ENCODE measurements at regions not wholly inside any gene's neighbourhood (a gene's known extent, or its start where the extent isn't known, plus 50 kb on each side); places are given as distances from the start of the nearest gene placed in this dataset.

- H3K9me2 ChIP-seq (replicated peaks; ENCODE audit: low read length) = no peaks in the 10 kb centered on the region
- ChIA-PET CTCF (no interaction called here), POLR2A (ENCODE audit: unreplicated experiment) (no interaction called here)
- peaks cover 38% of the 10 kb centered on the region for H3K27me3 ChIP-seq (ENCODE audit: low read length)
- no peaks in the 10 kb centered on the region for H3K36me3 ChIP-seq (ENCODE audit: low read depth, low read length)
- no TSS peak for BruUV-seq (replicated peaks)
- intact Hi-C loops (cut with micrococcal nuclease) = no loop called here
- no peaks in the 10 kb centered on the region for H3K79me2 ChIP-seq (ENCODE audit: low read length)
- no peak for TF ChIP-seq EZH2 (IDR thresholded peaks at IDR 0.05; ENCODE audit: low read length, unreplicated experiment)
- TF ChIP-seq EZH2phosphoT487 (IDR thresholded peaks at IDR 0.05; ENCODE audit: borderline replicate concordance, low read length) = no peak
- TF ChIP-seq CTCF (conservative IDR thresholded peaks at IDR 0.05; ENCODE audit: low read depth, low read length) = no peak
- H3F3A ChIP-seq (ENCODE audit: low read length, unreplicated experiment) = no peaks in the 10 kb centered on the region
- H3K4me3 ChIP-seq (ENCODE audit: low read length) = no peak overlapping the region
- no peak overlapping the region for H3K27ac ChIP-seq (ENCODE audit: low read length)
- H3K9me3 ChIP-seq (ENCODE audit: low read length) = no peaks in the 10 kb centered on the region
- no peak for DNase-seq
- ATAC-seq = no peak
- H3K9ac ChIP-seq (ENCODE audit: low read length) = no peak overlapping the region
- H3K4me1 ChIP-seq (ENCODE audit: insufficient read depth, low read length) = no peaks in the 10 kb centered on the region
- no peak overlapping the region for H2AFZ ChIP-seq (ENCODE audit: low read length)
- H4K20me1 ChIP-seq (ENCODE audit: low read length) = no peaks in the 10 kb centered on the region
- H3K4me2 ChIP-seq (ENCODE audit: low read length) = no peak overlapping the region
Measured at GRCh38 chr6:165988302-165988756, 179.3 kb downstream of the TBXT start.

- Histone ChIP-seq H3K36me3 (ENCODE audit: low read depth, low read length) (no peaks in the 10 kb centered on the region), H3K9me2 (replicated peaks; ENCODE audit: low read length) (no peaks in the 10 kb centered on the region), H3K4me2 (ENCODE audit: low read length) (no peak overlapping the region), H3K4me1 (ENCODE audit: insufficient read depth, low read length) (no peaks in the 10 kb centered on the region), H3F3A (ENCODE audit: low read length, unreplicated experiment) (no peaks in the 10 kb centered on the region), H3K27me3 (ENCODE audit: low read length) (peaks cover 38% of the 10 kb centered on the region), H3K4me3 (ENCODE audit: low read length) (no peak overlapping the region), H2AFZ (ENCODE audit: low read length) (no peak overlapping the region), H3K9me3 (ENCODE audit: low read length) (no peaks in the 10 kb centered on the region), H3K79me2 (ENCODE audit: low read length) (no peaks in the 10 kb centered on the region), H3K9ac (ENCODE audit: low read length) (no peak overlapping the region), H3K27ac (ENCODE audit: low read length) (no peak overlapping the region), H4K20me1 (ENCODE audit: low read length) (no peaks in the 10 kb centered on the region)
- DNase-seq (no peak), ATAC-seq (no peak)
- BruUV-seq (replicated peaks) = no TSS peak
- intact Hi-C loops (cut with micrococcal nuclease) = no loop called here
- no peak for TF ChIP-seq CTCF (conservative IDR thresholded peaks at IDR 0.05; ENCODE audit: low read depth, low read length)
- TF ChIP-seq EZH2phosphoT487 (IDR thresholded peaks at IDR 0.05; ENCODE audit: borderline replicate concordance, low read length) = no peak
- no peak for TF ChIP-seq EZH2 (IDR thresholded peaks at IDR 0.05; ENCODE audit: low read length, unreplicated experiment)
- POLR2A ChIA-PET (ENCODE audit: unreplicated experiment) = no interaction called here
- CTCF ChIA-PET = no interaction called here
Measured at GRCh38 chr6:165987483-165988301, 180.0 kb downstream of the TBXT start.

- no peak overlapping the region for H3K27ac ChIP-seq (ENCODE audit: low read length)
Measured at GRCh38 chr6:165986914-165987482, 180.7 kb downstream of the TBXT start.

More at GRCh38 chr6:165986914-165987482, 180.7 kb downstream of the TBXT start:
- Histone ChIP-seq H3K9me2 (replicated peaks; ENCODE audit: low read length) (no peaks in the 10 kb centered on the region), H3K4me2 (ENCODE audit: low read length) (no peak overlapping the region), H3K9me3 (ENCODE audit: low read length) (no peaks in the 10 kb centered on the region), H3K36me3 (ENCODE audit: low read depth, low read length) (no peaks in the 10 kb centered on the region), H4K20me1 (ENCODE audit: low read length) (no peaks in the 10 kb centered on the region), H3K4me3 (ENCODE audit: low read length) (no peak overlapping the region), H2AFZ (ENCODE audit: low read length) (no peak overlapping the region), H3K79me2 (ENCODE audit: low read length) (no peaks in the 10 kb centered on the region), H3K9ac (ENCODE audit: low read length) (no peak overlapping the region), H3K27me3 (ENCODE audit: low read length) (peaks cover 38% of the 10 kb centered on the region), H3K4me1 (ENCODE audit: insufficient read depth, low read length) (no peaks in the 10 kb centered on the region), H3F3A (ENCODE audit: low read length, unreplicated experiment) (no peaks in the 10 kb centered on the region)
- no peak for DNase-seq
- intact Hi-C loops (cut with micrococcal nuclease) = no loop called here
- no TSS peak for BruUV-seq (replicated peaks)
- no peak for TF ChIP-seq CTCF (conservative IDR thresholded peaks at IDR 0.05; ENCODE audit: low read depth, low read length)
- TF ChIP-seq EZH2 (IDR thresholded peaks at IDR 0.05; ENCODE audit: low read length, unreplicated experiment) = no peak
- TF ChIP-seq EZH2phosphoT487 (IDR thresholded peaks at IDR 0.05; ENCODE audit: borderline replicate concordance, low read length) = no peak
- POLR2A ChIA-PET (ENCODE audit: unreplicated experiment) = no interaction called here
- ATAC-seq = no peak
- CTCF ChIA-PET = no interaction called here
